ENCODE measurements at regions not wholly inside any gene's neighbourhood (a gene's known extent, or its start where the extent isn't known, plus 50 kb on each side); places are given as distances from the start of the nearest gene placed in this dataset.

DNA sequence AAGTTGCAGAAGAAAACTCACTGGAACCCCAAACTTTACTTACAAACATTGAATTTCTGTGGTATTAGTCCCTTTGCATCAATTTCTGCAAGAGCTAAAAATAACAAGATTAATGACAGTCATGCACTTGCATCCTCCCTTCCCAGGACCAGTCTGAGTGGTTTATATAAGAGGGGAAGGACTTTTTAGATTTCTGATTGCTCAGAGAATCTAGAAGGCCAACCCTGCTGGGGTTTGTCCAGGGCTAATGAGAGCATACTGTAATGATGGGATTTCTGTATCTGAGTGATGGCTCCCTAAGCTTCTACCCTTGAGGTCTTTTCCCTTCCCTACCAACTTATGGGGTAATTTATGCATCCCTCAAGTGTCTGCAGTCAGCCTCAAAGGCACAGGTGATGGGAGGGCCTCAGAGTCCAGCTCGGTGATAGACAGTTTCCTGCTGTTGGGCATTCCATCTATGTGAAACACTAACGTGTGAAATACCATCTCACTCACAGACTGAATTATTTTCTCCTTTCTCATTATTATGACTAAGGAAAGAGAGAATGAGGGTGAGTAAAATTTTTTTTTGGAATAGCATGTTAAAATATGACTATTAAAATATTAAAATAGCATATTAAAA is 556.3 kb downstream of the RIT2 start (continued):
- TF ChIP-seq, protein P1, sequence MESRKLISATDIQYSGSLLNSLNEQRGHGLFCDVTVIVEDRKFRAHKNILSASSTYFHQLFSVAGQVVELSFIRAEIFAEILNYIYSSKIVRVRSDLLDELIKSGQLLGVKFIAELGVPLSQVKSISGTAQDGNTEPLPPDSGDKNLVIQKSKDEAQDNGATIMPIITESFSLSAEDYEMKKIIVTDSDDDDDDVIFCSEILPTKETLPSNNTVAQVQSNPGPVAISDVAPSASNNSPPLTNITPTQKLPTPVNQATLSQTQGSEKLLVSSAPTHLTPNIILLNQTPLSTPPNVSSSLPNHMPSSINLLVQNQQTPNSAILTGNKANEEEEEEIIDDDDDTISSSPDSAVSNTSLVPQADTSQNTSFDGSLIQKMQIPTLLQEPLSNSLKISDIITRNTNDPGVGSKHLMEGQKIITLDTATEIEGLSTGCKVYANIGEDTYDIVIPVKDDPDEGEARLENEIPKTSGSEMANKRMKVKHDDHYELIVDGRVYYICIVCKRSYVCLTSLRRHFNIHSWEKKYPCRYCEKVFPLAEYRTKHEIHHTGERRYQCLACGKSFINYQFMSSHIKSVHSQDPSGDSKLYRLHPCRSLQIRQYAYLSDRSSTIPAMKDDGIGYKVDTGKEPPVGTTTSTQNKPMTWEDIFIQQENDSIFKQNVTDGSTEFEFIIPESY (IDR thresholded peaks at IDR 0.05; ENCODE audit: borderline replicate concordance, low read depth): no peak
- no peak for TF ChIP-seq RCOR1 (IDR thresholded peaks at IDR 0.05; ENCODE audit: low read length)

DNA sequence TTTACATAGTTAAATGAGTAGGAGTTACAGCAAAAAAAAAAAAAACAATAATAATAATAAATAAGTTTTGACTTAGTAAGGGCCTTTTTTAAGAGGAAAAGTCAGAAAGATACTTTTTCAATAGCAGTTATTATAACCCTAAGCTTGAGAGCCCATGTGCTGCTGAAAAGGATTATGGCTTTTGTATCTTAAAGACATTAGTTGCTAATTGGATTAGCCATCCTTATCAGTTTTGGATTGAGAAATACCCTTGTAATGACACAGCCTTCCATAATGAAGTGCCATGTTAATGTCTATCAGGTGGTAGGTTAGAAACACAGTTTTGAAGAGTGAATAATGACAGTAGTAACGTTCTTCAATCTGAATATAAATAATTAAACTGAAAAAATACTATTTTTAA is 554.0 kb downstream of the RIT2 start:
- ChIA-PET CTCF (no interaction called here), POLR2A (no interaction called here)

More for the DNA sequence above, 554.0 kb downstream of the RIT2 start:
- Histone ChIP-seq H3K4me2 (no peak overlapping the region), H3K9me2 (no peaks in the 10 kb centered on the region), H3F3A (replicated peaks; ENCODE audit: insufficient read depth) (no peaks in the 10 kb centered on the region), H3K27me3 (ENCODE audit: insufficient read depth) (no peaks in the 10 kb centered on the region), H2AFZ (ENCODE audit: low read depth) (no peak overlapping the region), H3K4me1 (ENCODE audit: control insufficient read depth in 1 of 2, insufficient read depth in 2 of 2, low read depth in 1 of 2, low read length in 1 of 2) (no peaks in the 10 kb centered on the region), H3K36me3 (replicated peaks in 1 of 2; ENCODE audit: control insufficient read depth in 1 of 2, insufficient read depth in 2 of 2, low read length in 1 of 2) (no peaks in the 10 kb centered on the region), H3K79me2 (ENCODE audit: insufficient read depth) (no peaks in the 10 kb centered on the region), H3K9me3 (no peaks in the 10 kb centered on the region), H3K27ac (ENCODE audit: low read depth in 2 of 2, low read length in 1 of 2) (no peak overlapping the region), H3K4me3 (ENCODE audit: low read depth in 2 of 2, low read length in 1 of 2) (no peak overlapping the region), H3K9ac (no peak overlapping the region), H4K20me1 (ENCODE audit: insufficient read depth) (no peaks in the 10 kb centered on the region)
- no peak for TF ChIP-seq NRF1 (IDR thresholded peaks at IDR 0.05; ENCODE audit: low read depth, low read length)
- TF ChIP-seq RFX5 (IDR thresholded peaks at IDR 0.05; ENCODE audit: low read length): no peak
- no peak for TF ChIP-seq POLR2AphosphoS5 (IDR thresholded peaks at IDR 0.05; ENCODE audit: low read depth, low read length)
- TF ChIP-seq, protein P2, sequence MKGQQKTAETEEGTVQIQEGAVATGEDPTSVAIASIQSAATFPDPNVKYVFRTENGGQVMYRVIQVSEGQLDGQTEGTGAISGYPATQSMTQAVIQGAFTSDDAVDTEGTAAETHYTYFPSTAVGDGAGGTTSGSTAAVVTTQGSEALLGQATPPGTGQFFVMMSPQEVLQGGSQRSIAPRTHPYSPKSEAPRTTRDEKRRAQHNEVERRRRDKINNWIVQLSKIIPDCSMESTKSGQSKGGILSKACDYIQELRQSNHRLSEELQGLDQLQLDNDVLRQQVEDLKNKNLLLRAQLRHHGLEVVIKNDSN (IDR thresholded peaks at IDR 0.05; ENCODE audit: borderline replicate concordance, low read depth): no peak
- TF ChIP-seq CHD2 (IDR thresholded peaks at IDR 0.05; ENCODE audit: low read length, partially characterized antibody): no peak
- no peak for TF ChIP-seq TCF12 (IDR thresholded peaks at IDR 0.05)
- TF ChIP-seq RCOR1 (IDR thresholded peaks at IDR 0.05; ENCODE audit: low read length): no peak
- no peak for TF ChIP-seq MXI1 (IDR thresholded peaks at IDR 0.05; ENCODE audit: low read depth, low read length)
- no peak for TF ChIP-seq YY1 (IDR thresholded peaks at IDR 0.05; ENCODE audit: low read depth)
- TF ChIP-seq FOSL2 (IDR thresholded peaks at IDR 0.05; ENCODE audit: borderline replicate concordance, low read depth): no peak
- no peak for TF ChIP-seq JUND (IDR thresholded peaks at IDR 0.05)
- no peak for TF ChIP-seq FOXJ3 (CRISPR knock-in tag; IDR thresholded peaks at IDR 0.05)
- TF ChIP-seq RAD21 (IDR thresholded peaks at IDR 0.05; ENCODE audit: low read length): no peak
- TF ChIP-seq, protein P3, sequence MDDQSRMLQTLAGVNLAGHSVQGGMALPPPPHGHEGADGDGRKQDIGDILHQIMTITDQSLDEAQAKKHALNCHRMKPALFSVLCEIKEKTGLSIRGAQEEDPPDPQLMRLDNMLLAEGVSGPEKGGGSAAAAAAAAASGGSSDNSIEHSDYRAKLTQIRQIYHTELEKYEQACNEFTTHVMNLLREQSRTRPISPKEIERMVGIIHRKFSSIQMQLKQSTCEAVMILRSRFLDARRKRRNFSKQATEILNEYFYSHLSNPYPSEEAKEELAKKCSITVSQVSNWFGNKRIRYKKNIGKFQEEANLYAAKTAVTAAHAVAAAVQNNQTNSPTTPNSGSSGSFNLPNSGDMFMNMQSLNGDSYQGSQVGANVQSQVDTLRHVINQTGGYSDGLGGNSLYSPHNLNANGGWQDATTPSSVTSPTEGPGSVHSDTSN (IDR thresholded peaks at IDR 0.05): no peak
- TF ChIP-seq, protein P4, sequence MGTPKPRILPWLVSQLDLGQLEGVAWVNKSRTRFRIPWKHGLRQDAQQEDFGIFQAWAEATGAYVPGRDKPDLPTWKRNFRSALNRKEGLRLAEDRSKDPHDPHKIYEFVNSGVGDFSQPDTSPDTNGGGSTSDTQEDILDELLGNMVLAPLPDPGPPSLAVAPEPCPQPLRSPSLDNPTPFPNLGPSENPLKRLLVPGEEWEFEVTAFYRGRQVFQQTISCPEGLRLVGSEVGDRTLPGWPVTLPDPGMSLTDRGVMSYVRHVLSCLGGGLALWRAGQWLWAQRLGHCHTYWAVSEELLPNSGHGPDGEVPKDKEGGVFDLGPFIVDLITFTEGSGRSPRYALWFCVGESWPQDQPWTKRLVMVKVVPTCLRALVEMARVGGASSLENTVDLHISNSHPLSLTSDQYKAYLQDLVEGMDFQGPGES (IDR thresholded peaks at IDR 0.05; ENCODE audit: low read depth, low read length): no peak
- no peak for TF ChIP-seq TAF1 (IDR thresholded peaks at IDR 0.05; ENCODE audit: borderline replicate concordance, low read depth, low read length)
- no peak for TF ChIP-seq GATA2 (CRISPR knock-in tag; IDR thresholded peaks at IDR 0.05)
- TF ChIP-seq ELF1 (IDR thresholded peaks at IDR 0.05): no peak
- WGBS (ENCODE audit: low lambda C conversion rate): 0% methylated on average over 1 of the region's 1 CpG
- DNase-seq: no peak
